ENCODE measurements at regions not wholly inside any gene's neighbourhood (a gene's known extent, or its start where the extent isn't known, plus 50 kb on each side); places are given as distances from the start of the nearest gene placed in this dataset.

DNA sequence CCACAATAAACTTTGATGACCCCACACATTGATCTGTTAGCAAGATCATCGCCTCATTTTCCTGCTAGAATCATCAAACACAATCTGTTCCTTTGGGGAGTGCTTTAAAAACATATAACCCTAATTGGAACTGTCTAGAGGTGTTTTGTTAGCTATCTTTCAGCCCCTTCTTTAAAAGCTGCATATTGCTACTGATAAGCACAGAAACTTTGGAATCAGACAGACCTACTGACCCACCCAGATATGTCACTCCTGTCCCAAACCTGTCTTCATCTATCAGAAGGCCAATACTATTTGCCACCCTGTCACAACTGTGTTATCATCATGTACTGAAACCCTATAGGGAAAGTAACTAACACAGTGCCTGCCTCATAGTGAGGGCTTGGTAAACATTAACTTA, 172.4 kb upstream of the SASH1 start:
- TF ChIP-seq, protein P1, sequence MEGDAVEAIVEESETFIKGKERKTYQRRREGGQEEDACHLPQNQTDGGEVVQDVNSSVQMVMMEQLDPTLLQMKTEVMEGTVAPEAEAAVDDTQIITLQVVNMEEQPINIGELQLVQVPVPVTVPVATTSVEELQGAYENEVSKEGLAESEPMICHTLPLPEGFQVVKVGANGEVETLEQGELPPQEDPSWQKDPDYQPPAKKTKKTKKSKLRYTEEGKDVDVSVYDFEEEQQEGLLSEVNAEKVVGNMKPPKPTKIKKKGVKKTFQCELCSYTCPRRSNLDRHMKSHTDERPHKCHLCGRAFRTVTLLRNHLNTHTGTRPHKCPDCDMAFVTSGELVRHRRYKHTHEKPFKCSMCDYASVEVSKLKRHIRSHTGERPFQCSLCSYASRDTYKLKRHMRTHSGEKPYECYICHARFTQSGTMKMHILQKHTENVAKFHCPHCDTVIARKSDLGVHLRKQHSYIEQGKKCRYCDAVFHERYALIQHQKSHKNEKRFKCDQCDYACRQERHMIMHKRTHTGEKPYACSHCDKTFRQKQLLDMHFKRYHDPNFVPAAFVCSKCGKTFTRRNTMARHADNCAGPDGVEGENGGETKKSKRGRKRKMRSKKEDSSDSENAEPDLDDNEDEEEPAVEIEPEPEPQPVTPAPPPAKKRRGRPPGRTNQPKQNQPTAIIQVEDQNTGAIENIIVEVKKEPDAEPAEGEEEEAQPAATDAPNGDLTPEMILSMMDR (IDR thresholded peaks at IDR 0.05) = no peak
- TF ChIP-seq ZFX (IDR thresholded peaks at IDR 0.05; ENCODE audit: borderline replicate concordance) = no peak
